ENCODE measurements at regions not wholly inside any gene's neighbourhood (a gene's known extent, or its start where the extent isn't known, plus 50 kb on each side); places are given as distances from the start of the nearest gene placed in this dataset.

- Histone ChIP-seq H3K27ac (no peak overlapping the region), H3K4me3 (no peak overlapping the region), H3K4me1 (no peaks in the 10 kb centered on the region), H3K9me3 (no peaks in the 10 kb centered on the region), H3K36me3 (no peaks in the 10 kb centered on the region), H3K27me3 (peaks cover 0 to 8% (median 6%) of the 10 kb centered on the region in 3 donors)
- DNase-seq (no peak), ATAC-seq (no peak)
- no peak for TF ChIP-seq POLR2A (IDR thresholded peaks at IDR 0.05)
- TF ChIP-seq, protein P1, sequence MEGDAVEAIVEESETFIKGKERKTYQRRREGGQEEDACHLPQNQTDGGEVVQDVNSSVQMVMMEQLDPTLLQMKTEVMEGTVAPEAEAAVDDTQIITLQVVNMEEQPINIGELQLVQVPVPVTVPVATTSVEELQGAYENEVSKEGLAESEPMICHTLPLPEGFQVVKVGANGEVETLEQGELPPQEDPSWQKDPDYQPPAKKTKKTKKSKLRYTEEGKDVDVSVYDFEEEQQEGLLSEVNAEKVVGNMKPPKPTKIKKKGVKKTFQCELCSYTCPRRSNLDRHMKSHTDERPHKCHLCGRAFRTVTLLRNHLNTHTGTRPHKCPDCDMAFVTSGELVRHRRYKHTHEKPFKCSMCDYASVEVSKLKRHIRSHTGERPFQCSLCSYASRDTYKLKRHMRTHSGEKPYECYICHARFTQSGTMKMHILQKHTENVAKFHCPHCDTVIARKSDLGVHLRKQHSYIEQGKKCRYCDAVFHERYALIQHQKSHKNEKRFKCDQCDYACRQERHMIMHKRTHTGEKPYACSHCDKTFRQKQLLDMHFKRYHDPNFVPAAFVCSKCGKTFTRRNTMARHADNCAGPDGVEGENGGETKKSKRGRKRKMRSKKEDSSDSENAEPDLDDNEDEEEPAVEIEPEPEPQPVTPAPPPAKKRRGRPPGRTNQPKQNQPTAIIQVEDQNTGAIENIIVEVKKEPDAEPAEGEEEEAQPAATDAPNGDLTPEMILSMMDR (IDR thresholded peaks at IDR 0.05 in 4 of 5, conservative IDR thresholded peaks at IDR 0.05 in 1 of 5), result no peak
- intact Hi-C loops (cut with DNase I; ENCODE audit: low total_unique reads), result no loop called here
- in situ Hi-C loops (cut with MboI; ENCODE audit: low sequenced_read_pairs in 4 of 4), result no loop called here
Observed at GRCh38 chr5:3123763-3124157, 372.3 kb upstream of the IRX2 start.

GRCh38 chr5:3122985-3123762 lies 371.7 kb upstream of the IRX2 start:
- Histone ChIP-seq H3K4me3 (no peak overlapping the region), H3K27ac (no peak overlapping the region), H3K4me1 (no peaks in the 10 kb centered on the region), H3K27me3 (peaks cover 0 to 8% (median 6%) of the 10 kb centered on the region in 3 donors), H3K36me3 (no peaks in the 10 kb centered on the region), H3K9me3 (no peaks in the 10 kb centered on the region)
- intact Hi-C loops (cut with DNase I; ENCODE audit: low total_unique reads) (no loop called here), in situ Hi-C loops (cut with MboI; ENCODE audit: low sequenced_read_pairs in 4 of 4) (no loop called here)
- DNase-seq, result no peak
- ATAC-seq, result no peak
- TF ChIP-seq POLR2A (IDR thresholded peaks at IDR 0.05), result no peak
- TF ChIP-seq, protein P1 (IDR thresholded peaks at IDR 0.05 in 4 of 5, conservative IDR thresholded peaks at IDR 0.05 in 1 of 5), result no peak

GRCh38 chr5:3122216-3122615 lies 370.7 kb upstream of the IRX2 start:
- peaks cover 0 to 8% (median 6%) of the 10 kb centered on the region in 3 donors for H3K27me3 ChIP-seq
- ATAC-seq, result no peak
- intact Hi-C loops (cut with DNase I; ENCODE audit: low total_unique reads), result no loop called here

GRCh38 chr5:3121813-3122212 lies 370.3 kb upstream of the IRX2 start:
- no peaks in the 10 kb centered on the region for H3K36me3 ChIP-seq
- H3K4me3 ChIP-seq, result no peak overlapping the region
- no peaks in the 10 kb centered on the region for H3K9me3 ChIP-seq
- no peaks in the 10 kb centered on the region for H3K4me1 ChIP-seq
- in situ Hi-C loops (cut with MboI; ENCODE audit: low sequenced_read_pairs in 4 of 4), result no loop called here
- no peak for TF ChIP-seq POLR2A (IDR thresholded peaks at IDR 0.05)
- TF ChIP-seq, protein P1 (IDR thresholded peaks at IDR 0.05 in 4 of 5, conservative IDR thresholded peaks at IDR 0.05 in 1 of 5), result no peak
- ATAC-seq, result no peak
- peaks cover 0 to 8% (median 6%) of the 10 kb centered on the region in 3 donors for H3K27me3 ChIP-seq
- no peak overlapping the region for H3K27ac ChIP-seq
- intact Hi-C loops (cut with DNase I; ENCODE audit: low total_unique reads), result no loop called here
- DNase-seq, result no peak

More at GRCh38 chr5:3122216-3122615, 370.7 kb upstream of the IRX2 start:
- Histone ChIP-seq H3K9me3 (no peaks in the 10 kb centered on the region), H3K27ac (no peak overlapping the region), H3K4me1 (no peaks in the 10 kb centered on the region), H3K4me3 (no peak overlapping the region), H3K36me3 (no peaks in the 10 kb centered on the region)
- in situ Hi-C loops (cut with MboI; ENCODE audit: low sequenced_read_pairs in 4 of 4), result no loop called here
- TF ChIP-seq, protein P1 (IDR thresholded peaks at IDR 0.05 in 4 of 5, conservative IDR thresholded peaks at IDR 0.05 in 1 of 5), result no peak
- DNase-seq, result no peak
